ENCODE measurements at regions not wholly inside any gene's neighbourhood (a gene's known extent, or its start where the extent isn't known, plus 50 kb on each side); places are given as distances from the start of the nearest gene placed in this dataset.

- TF ChIP-seq, protein P1, sequence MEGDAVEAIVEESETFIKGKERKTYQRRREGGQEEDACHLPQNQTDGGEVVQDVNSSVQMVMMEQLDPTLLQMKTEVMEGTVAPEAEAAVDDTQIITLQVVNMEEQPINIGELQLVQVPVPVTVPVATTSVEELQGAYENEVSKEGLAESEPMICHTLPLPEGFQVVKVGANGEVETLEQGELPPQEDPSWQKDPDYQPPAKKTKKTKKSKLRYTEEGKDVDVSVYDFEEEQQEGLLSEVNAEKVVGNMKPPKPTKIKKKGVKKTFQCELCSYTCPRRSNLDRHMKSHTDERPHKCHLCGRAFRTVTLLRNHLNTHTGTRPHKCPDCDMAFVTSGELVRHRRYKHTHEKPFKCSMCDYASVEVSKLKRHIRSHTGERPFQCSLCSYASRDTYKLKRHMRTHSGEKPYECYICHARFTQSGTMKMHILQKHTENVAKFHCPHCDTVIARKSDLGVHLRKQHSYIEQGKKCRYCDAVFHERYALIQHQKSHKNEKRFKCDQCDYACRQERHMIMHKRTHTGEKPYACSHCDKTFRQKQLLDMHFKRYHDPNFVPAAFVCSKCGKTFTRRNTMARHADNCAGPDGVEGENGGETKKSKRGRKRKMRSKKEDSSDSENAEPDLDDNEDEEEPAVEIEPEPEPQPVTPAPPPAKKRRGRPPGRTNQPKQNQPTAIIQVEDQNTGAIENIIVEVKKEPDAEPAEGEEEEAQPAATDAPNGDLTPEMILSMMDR (IDR thresholded peaks at IDR 0.05) = no peak
- no peak for TF ChIP-seq POLR2A (IDR thresholded peaks at IDR 0.05)
Observed at GRCh38 chr7:67301667-67302066, 305.0 kb downstream of the TYW1 start.
